ENCODE measurements at regions not wholly inside any gene's neighbourhood (a gene's known extent, or its start where the extent isn't known, plus 50 kb on each side); places are given as distances from the start of the nearest gene placed in this dataset.

GRCh38 chr17:14755002-14755401 is 454.1 kb downstream of the HS3ST3B1 start:
- Histone ChIP-seq H3K27me3 (ENCODE audit: control insufficient read depth in 1 of 2, insufficient read depth in 2 of 2, low read length in 2 of 2) (no peaks in the 10 kb centered on the region; a peak in 1 of 5 replicates), H4K20me1 (ENCODE audit: insufficient read depth, low read length) (no peaks in the 10 kb centered on the region), H3K27ac (ENCODE audit: extremely low read length, insufficient read depth, low read length) (no peak overlapping the region), H3K4me2 (ENCODE audit: low read depth, low read length) (no peak overlapping the region), H3K79me2 (ENCODE audit: insufficient read depth, low read length) (no peaks in the 10 kb centered on the region), H2AFZ (ENCODE audit: low read length) (no peak overlapping the region), H3K4me1 (ENCODE audit: insufficient read depth, low read length) (peaks cover 35% of the 10 kb centered on the region), H3K9ac (ENCODE audit: insufficient read depth, low read depth, low read length) (no peak overlapping the region), H3K4me3 (replicated peaks in 1 of 3; ENCODE audit: insufficient read depth in 1 of 3, low read depth in 2 of 3, low read length in 3 of 3) (no peak overlapping the region), H3K9me3 (ENCODE audit: low read length) (no peaks in the 10 kb centered on the region), H3K36me3 (replicated peaks in 1 of 2; ENCODE audit: control insufficient read depth in 1 of 2, insufficient read depth in 2 of 2, low read length in 2 of 2) (no peaks in the 10 kb centered on the region)
- WGBS (ENCODE audit: low lambda C conversion rate) = 0% methylated on average over 1 of the region's 1 CpG
- DNase-seq (ENCODE audit: low spot score) (no peak), ATAC-seq (no peak), FAIRE-seq (no peak)
- BruUV-seq (replicated peaks) = no TSS peak
- intact Hi-C loops (cut with micrococcal nuclease; ENCODE audit: unreplicated experiment) = no loop called here
- POLR2A ChIA-PET = no interaction called here
- in situ Hi-C loops (cut with HindIII; ENCODE audit: extremely low pct_ligation_motif_present, low pct_unique_long_range_greater_than_20kb) = no loop called here
- 0 out of 2 replicates have a peak, but pooled peaks have one; percentile 29 for TF ChIP-seq FOSL2 (CRISPR knock-in tag; IDR thresholded peaks at IDR 0.05)
- TF ChIP-seq ZNF3 (CRISPR knock-in tag; IDR thresholded peaks at IDR 0.05) = no peak
- peak; percentile 57; the same call in 1 of the 2 replicates for TF ChIP-seq IKZF5 (CRISPR knock-in tag; IDR thresholded peaks at IDR 0.05)
- CTCF ChIA-PET (ENCODE audit: low intra/inter-chr PET ratio, low total read pairs) = no interaction called here

GRCh38 chr17:14753383-14753782 is 452.5 kb downstream of the HS3ST3B1 start:
- H3K79me2 ChIP-seq (ENCODE audit: insufficient read depth, low read length) = no peaks in the 10 kb centered on the region
- H3K9ac ChIP-seq (ENCODE audit: insufficient read depth, low read depth, low read length) = no peak overlapping the region
- ChIA-PET POLR2A (no interaction called here), CTCF (ENCODE audit: low intra/inter-chr PET ratio, low total read pairs) (no interaction called here)
- H2AFZ ChIP-seq (ENCODE audit: low read length) = no peak overlapping the region
- H3K27ac ChIP-seq (ENCODE audit: extremely low read length, insufficient read depth, low read length) = no peak overlapping the region
- H3K4me3 ChIP-seq (replicated peaks in 1 of 3; ENCODE audit: insufficient read depth in 1 of 3, low read depth in 2 of 3, low read length in 3 of 3) = no peak overlapping the region
- in situ Hi-C loops (cut with HindIII; ENCODE audit: extremely low pct_ligation_motif_present, low pct_unique_long_range_greater_than_20kb) (no loop called here), intact Hi-C loops (cut with micrococcal nuclease; ENCODE audit: unreplicated experiment) (no loop called here)
- no TSS peak for BruUV-seq (replicated peaks)
- TF ChIP-seq SMARCE1 (IDR thresholded peaks at IDR 0.05; ENCODE audit: borderline replicate concordance) (no peak), HNRNPLL (IDR thresholded peaks at IDR 0.05; ENCODE audit: low read depth, low read length, poor library complexity, severe bottlenecking) (no peak), FOXP1 (IDR thresholded peaks at IDR 0.05) (peak; percentile 91), FOXP1 (CRISPR knock-in tag; IDR thresholded peaks at IDR 0.05) (no peak), MAF1 (CRISPR knock-in tag; IDR thresholded peaks at IDR 0.05; ENCODE audit: borderline replicate concordance) (no peak)
- H3K4me2 ChIP-seq (ENCODE audit: low read depth, low read length) = no peak overlapping the region
- H3K9me3 ChIP-seq (ENCODE audit: low read length) = no peaks in the 10 kb centered on the region
- ATAC-seq (no peak), DNase-seq (ENCODE audit: low spot score) (no peak), FAIRE-seq (no peak)
- H4K20me1 ChIP-seq (ENCODE audit: insufficient read depth, low read length) = no peaks in the 10 kb centered on the region
- peaks cover 0 to 5% of the 10 kb centered on the region in 2 experiments; a peak in 3 of 5 replicates for H3K27me3 ChIP-seq (ENCODE audit: control insufficient read depth in 1 of 2, insufficient read depth in 2 of 2, low read length in 2 of 2)
- WGBS (ENCODE audit: low lambda C conversion rate) = 79% methylated on average over 6 of the region's 6 CpGs
- H3K36me3 ChIP-seq (replicated peaks in 1 of 2; ENCODE audit: control insufficient read depth in 1 of 2, insufficient read depth in 2 of 2, low read length in 2 of 2) = no peaks in the 10 kb centered on the region
- H3K4me1 ChIP-seq (ENCODE audit: insufficient read depth, low read length) = peaks cover 29% of the 10 kb centered on the region

All from HepG2 (cell line).